ENCODE measurements at regions not wholly inside any gene's neighbourhood (a gene's known extent, or its start where the extent isn't known, plus 50 kb on each side); places are given as distances from the start of the nearest gene placed in this dataset.

GRCh38 chr15:95365511-95366107 lies 964.9 kb upstream of the NR2F2 start:
- in situ Hi-C loops (cut with MboI; ENCODE audit: low pct_unique_long_range_greater_than_20kb, low sequenced_read_pairs, unreplicated experiment): no loop called here
- DNase-seq (ENCODE audit: low spot score): no peak

GRCh38 chr15:95368191-95368590 lies 962.3 kb upstream of the NR2F2 start:
- TF ChIP-seq CTCF (IDR thresholded peaks at IDR 0.05; ENCODE audit: extremely low read depth, insufficient read depth, missing control alignments): no peak
- no peak for DNase-seq (ENCODE audit: low spot score)
- in situ Hi-C loops (cut with MboI; ENCODE audit: low pct_unique_long_range_greater_than_20kb, low sequenced_read_pairs, unreplicated experiment): no loop called here

More at GRCh38 chr15:95365511-95366107, 964.9 kb upstream of the NR2F2 start:
- TF ChIP-seq CTCF (IDR thresholded peaks at IDR 0.05; ENCODE audit: extremely low read depth, insufficient read depth, missing control alignments): no peak

GRCh38 chr15:95368755-95369601 lies 961.5 kb upstream of the NR2F2 start:
- no peak for TF ChIP-seq CTCF (IDR thresholded peaks at IDR 0.05; ENCODE audit: extremely low read depth, insufficient read depth, missing control alignments)
- DNase-seq (ENCODE audit: low spot score): no peak
- in situ Hi-C loops (cut with MboI; ENCODE audit: low pct_unique_long_range_greater_than_20kb, low sequenced_read_pairs, unreplicated experiment): no loop called here

- in situ Hi-C loops (cut with MboI; ENCODE audit: low pct_unique_long_range_greater_than_20kb, low sequenced_read_pairs, unreplicated experiment): no loop called here
- DNase-seq (ENCODE audit: low spot score): no peak
- TF ChIP-seq CTCF (IDR thresholded peaks at IDR 0.05; ENCODE audit: extremely low read depth, insufficient read depth, missing control alignments): no peak
Observed at GRCh38 chr15:95370291-95370690, 960.2 kb upstream of the NR2F2 start.

- in situ Hi-C loops (cut with MboI; ENCODE audit: low pct_unique_long_range_greater_than_20kb, low sequenced_read_pairs, unreplicated experiment): no loop called here
- no peak for DNase-seq (ENCODE audit: low spot score)
- no peak for TF ChIP-seq CTCF (IDR thresholded peaks at IDR 0.05; ENCODE audit: extremely low read depth, insufficient read depth, missing control alignments)
Observed at GRCh38 chr15:95371664-95372063, 958.8 kb upstream of the NR2F2 start.

GRCh38 chr15:95375281-95375680 lies 955.2 kb upstream of the NR2F2 start:
- TF ChIP-seq CTCF (IDR thresholded peaks at IDR 0.05; ENCODE audit: extremely low read depth, insufficient read depth, missing control alignments): no peak
- DNase-seq (ENCODE audit: low spot score): no peak
- in situ Hi-C loops (cut with MboI; ENCODE audit: low pct_unique_long_range_greater_than_20kb, low sequenced_read_pairs, unreplicated experiment): no loop called here
